ENCODE measurements at regions not wholly inside any gene's neighbourhood (a gene's known extent, or its start where the extent isn't known, plus 50 kb on each side); places are given as distances from the start of the nearest gene placed in this dataset.

GRCh38 chr3:27960133-27960532 is 238.0 kb upstream of the EOMES start:
- DNase-seq = no peak

GRCh38 chr3:27963519-27963918 is 241.4 kb upstream of the EOMES start:
- no peak for DNase-seq

- no peak for DNase-seq
Measured at GRCh38 chr3:27971600-27971999, 249.5 kb upstream of the EOMES start.

GRCh38 chr3:27976933-27977332 is 254.8 kb upstream of the EOMES start:
- no peak for DNase-seq

- no peak for DNase-seq
Measured at GRCh38 chr3:27978440-27978839, 256.3 kb upstream of the EOMES start.

- DNase-seq = no peak
Measured at GRCh38 chr3:27985369-27986035, 255.9 kb upstream of the CMC1 start.

- no peak for DNase-seq
Measured at GRCh38 chr3:27986234-27986879, 255.1 kb upstream of the CMC1 start.

GRCh38 chr3:27990324-27990723 is 251.1 kb upstream of the CMC1 start:
- DNase-seq = no peak

- no peak for DNase-seq
Measured at GRCh38 chr3:27990837-27991236, 250.6 kb upstream of the CMC1 start.

- DNase-seq = no peak
Measured at GRCh38 chr3:27993051-27993450, 248.4 kb upstream of the CMC1 start.

- DNase-seq = no peak
Measured at GRCh38 chr3:28000608-28001007, 240.8 kb upstream of the CMC1 start.

GRCh38 chr3:28008235-28008634 is 233.2 kb upstream of the CMC1 start:
- DNase-seq = no peak

GRCh38 chr3:28012830-28013229 is 228.6 kb upstream of the CMC1 start:
- no peak for DNase-seq

- no peak for DNase-seq
Measured at GRCh38 chr3:28013864-28014473, 227.4 kb upstream of the CMC1 start.

GRCh38 chr3:28018925-28019718 is 222.3 kb upstream of the CMC1 start:
- DNase-seq = no peak

GRCh38 chr3:28019740-28020139 is 221.7 kb upstream of the CMC1 start:
- no peak for DNase-seq

GRCh38 chr3:28022916-28023315 is 218.5 kb upstream of the CMC1 start:
- DNase-seq = no peak

GRCh38 chr3:28028554-28028953 is 212.9 kb upstream of the CMC1 start:
- no peak for DNase-seq

- DNase-seq = no peak
Measured at GRCh38 chr3:28033059-28033784, 208.2 kb upstream of the CMC1 start.

- DNase-seq = no peak
Measured at GRCh38 chr3:28036599-28037575, 204.5 kb upstream of the CMC1 start.

GRCh38 chr3:28039234-28039633 is 202.2 kb upstream of the CMC1 start:
- DNase-seq = no peak

GRCh38 chr3:28039829-28040228 is 201.6 kb upstream of the CMC1 start:
- DNase-seq = no peak
